IPS DF 19.7 (cell line): ENCODE measurements at regions not wholly inside any gene's neighbourhood (a gene's known extent, or its start where the extent isn't known, plus 50 kb on each side); places are given as distances from the start of the nearest gene placed in this dataset.

Experiments
- DNase-seq: peaks from one replicate; pipeline ENCODE4 v3.0.0-alpha.2; 2013; ENCODE audit warnings: low read depth, low spot score

DNA sequence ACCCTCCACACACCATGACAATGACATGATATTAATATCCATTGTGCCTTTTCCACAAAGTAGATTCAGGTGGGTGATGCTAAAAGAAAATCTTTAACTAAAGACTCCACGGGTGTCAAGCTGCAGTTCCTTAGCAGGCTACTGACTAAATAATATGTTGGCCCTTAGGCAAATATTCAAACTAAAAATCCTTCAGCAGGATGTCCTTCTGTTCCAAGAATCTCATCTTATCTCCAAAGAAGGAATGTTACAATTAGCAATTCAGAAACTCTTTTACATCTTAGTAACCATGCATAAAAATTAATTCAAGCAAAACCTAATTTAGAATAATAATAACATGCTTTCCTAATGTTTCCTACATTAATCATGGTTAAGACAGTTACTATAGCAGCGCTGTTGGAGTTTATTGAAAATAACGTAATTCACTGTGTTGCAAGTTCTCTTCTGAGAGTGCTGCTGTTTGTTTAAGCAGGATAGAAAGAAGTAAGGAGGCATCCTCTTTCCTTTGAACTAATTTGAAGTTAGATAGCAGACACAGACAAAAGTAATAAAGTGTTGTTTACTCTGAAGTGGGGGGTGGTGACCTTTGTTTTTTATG lies 414.8 kb upstream of the CDH4 start:
- no peak for DNase-seq

GRCh38 chr20:60838297-60838696 lies 413.8 kb upstream of the CDH4 start:
- DNase-seq, result no peak

GRCh38 chr20:60840971-60841370 lies 411.1 kb upstream of the CDH4 start:
- no peak for DNase-seq

- DNase-seq, result no peak
Observed at GRCh38 chr20:60845146-60845545, 406.9 kb upstream of the CDH4 start.

- DNase-seq, result peak; percentile 33
Observed at GRCh38 chr20:60851826-60852704, 400.0 kb upstream of the CDH4 start.

GRCh38 chr20:60857708-60858107 lies 394.4 kb upstream of the CDH4 start:
- no peak for DNase-seq

GRCh38 chr20:60862601-60863000 lies 389.5 kb upstream of the CDH4 start:
- no peak for DNase-seq

- DNase-seq, result no peak
Observed at GRCh38 chr20:60863548-60863947, 388.5 kb upstream of the CDH4 start.

- no peak for DNase-seq
Observed at GRCh38 chr20:60867589-60867988, 384.5 kb upstream of the CDH4 start.

- DNase-seq, result no peak
Observed at GRCh38 chr20:60868316-60868891, 383.7 kb upstream of the CDH4 start.

- DNase-seq, result no peak
Observed at GRCh38 chr20:60869087-60869486, 383.0 kb upstream of the CDH4 start.

- DNase-seq, result no peak
Observed at GRCh38 chr20:60869625-60870024, 382.4 kb upstream of the CDH4 start.

- DNase-seq, result no peak
Observed at GRCh38 chr20:60870040-60870439, 382.0 kb upstream of the CDH4 start.

DNA sequence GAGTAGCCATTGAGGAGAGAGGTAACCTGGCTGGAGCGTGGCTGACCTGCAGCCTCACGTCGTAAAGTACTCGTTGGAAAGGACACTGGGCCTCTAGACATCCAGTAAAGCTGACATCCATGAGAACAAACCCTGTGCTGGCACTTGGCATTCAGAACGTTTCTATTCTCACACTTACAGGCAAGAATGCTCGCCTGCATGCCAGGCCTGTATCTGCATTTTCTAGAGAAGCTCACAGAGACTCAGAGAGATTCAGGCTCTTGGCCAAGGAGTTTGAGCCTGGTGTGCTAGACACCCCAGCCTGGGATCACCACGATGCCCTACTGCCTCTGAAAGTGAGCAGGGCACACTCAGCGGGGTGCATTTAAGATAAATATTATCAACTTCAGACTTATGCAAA lies 379.8 kb upstream of the CDH4 start:
- DNase-seq, result no peak

DNA sequence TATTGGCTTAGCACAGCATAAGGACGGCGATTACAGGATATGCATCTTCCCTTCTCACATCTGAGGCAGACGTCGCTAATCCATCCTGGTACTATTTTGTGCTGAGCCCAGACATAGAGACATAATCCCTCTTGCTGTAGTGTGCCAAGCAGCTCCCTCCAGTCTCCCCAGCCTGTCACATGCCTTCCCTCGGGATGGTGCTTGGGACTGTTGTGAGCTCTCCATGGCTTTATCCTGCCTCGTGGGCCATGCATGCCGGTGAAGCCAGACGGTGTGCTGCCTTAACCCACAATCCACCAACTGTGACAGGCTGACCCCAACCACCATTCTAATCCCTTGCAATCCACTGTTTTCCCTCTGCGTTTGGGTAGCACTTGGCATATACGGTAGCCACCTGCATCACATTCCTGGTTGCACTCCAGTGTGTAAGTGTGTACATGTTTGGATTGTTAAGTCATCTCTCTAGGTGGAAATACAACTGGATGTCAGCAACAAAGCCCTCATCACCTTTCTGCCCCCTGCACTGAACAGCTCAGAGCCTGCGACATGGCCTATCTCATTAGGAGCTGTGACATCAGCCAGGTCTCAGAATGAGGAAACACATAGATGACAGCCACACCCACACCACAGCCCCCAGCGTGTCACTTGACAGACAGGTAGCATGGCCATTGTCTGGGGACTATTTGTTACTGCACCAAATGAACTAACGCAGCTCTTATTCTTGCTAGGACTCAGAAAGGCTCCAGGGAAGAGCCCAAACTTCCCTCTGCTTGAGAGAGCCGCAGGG lies 374.8 kb upstream of the CDH4 start:
- DNase-seq, result no peak

GRCh38 chr20:60882836-60883235 lies 369.2 kb upstream of the CDH4 start:
- no peak for DNase-seq

GRCh38 chr20:60883496-60883895 lies 368.6 kb upstream of the CDH4 start:
- DNase-seq, result no peak

DNA sequence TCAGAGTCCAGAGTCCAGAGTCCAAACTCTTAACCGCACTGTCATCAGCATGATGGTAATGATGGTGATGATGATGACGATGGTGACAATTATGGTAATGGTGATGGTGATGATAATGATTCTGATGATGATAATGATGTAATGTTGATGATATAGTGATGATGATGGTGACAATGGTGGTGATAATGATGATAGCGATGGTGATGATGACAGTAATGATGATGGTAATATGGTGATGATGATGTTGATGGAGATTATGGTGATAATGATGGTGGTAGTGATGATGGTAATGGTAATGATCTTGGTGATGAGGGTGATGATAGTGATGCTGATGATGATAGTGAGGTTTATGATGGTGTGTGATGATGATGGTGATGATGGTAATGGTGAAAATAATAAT lies 367.8 kb upstream of the CDH4 start:
- no peak for DNase-seq

- no peak for DNase-seq
Observed at GRCh38 chr20:60888771-60889170, 363.3 kb upstream of the CDH4 start.

- no peak for DNase-seq
Observed at GRCh38 chr20:60892095-60892813, 359.8 kb upstream of the CDH4 start.

DNA sequence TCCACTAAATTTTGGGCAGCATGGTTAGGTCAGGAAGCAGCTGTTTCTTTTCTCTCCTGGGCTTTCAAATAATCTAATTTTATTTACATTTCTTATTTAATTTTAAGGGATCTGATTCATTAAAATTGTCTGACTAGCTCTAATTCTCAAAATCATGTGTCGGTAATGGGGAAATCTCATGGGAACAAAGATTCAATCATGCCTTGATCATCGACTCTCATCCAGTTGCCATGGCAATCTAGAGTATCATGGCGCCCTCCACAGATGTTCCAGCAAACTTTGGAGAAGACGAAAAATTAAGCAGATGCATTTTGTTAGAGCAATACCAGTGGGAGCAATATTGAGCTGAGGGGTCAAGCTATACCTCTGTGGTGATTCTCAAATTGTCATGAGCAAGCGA lies 358.0 kb upstream of the CDH4 start:
- DNase-seq, result no peak
